Hepatocyte (in vitro differentiated cells): ENCODE measurements at regions not wholly inside any gene's neighbourhood (a gene's known extent, or its start where the extent isn't known, plus 50 kb on each side); places are given as distances from the start of the nearest gene placed in this dataset.

Source experiments
- EZH2 ChIP-seq: fragments of 200-600 bp; sonication (generic); IDR thresholded peaks from 2 replicates; pipeline ENCODE4 v1.6.1; 2016; ENCODE audit warnings: antibody characterized with exemption, mild to moderate bottlenecking, borderline replicate concordance
- TF ChIP-seq, protein P1 (sequence below): fragments of 200-600 bp; sonication (generic); IDR thresholded peaks from 2 replicates; pipeline ENCODE4 v1.5.1; 2016; ENCODE audit warnings: antibody characterized with exemption, mild to moderate bottlenecking; ENCODE audit not compliant: poor library complexity

DNA sequence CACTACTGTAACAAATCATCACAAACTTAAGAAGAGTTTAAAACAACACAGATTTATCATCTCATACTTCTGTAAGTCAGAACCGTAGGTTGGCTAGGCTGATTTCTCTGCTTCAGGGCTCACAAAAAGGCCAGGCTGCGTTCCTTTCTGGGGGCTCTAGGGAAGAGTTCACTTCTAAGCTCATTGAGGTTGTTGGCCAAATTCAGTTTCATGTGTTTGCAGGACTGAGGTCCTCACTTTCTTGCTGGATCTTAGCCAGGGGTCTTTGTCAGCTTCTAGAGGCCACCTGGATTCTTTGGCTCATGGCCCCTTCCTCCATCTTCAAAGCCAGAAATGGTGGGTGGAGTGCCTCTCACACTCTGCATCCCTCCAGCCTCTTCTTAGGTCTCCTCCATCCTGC is 76.0 kb downstream of the ACTBL2 start:
- TF ChIP-seq, protein P1, sequence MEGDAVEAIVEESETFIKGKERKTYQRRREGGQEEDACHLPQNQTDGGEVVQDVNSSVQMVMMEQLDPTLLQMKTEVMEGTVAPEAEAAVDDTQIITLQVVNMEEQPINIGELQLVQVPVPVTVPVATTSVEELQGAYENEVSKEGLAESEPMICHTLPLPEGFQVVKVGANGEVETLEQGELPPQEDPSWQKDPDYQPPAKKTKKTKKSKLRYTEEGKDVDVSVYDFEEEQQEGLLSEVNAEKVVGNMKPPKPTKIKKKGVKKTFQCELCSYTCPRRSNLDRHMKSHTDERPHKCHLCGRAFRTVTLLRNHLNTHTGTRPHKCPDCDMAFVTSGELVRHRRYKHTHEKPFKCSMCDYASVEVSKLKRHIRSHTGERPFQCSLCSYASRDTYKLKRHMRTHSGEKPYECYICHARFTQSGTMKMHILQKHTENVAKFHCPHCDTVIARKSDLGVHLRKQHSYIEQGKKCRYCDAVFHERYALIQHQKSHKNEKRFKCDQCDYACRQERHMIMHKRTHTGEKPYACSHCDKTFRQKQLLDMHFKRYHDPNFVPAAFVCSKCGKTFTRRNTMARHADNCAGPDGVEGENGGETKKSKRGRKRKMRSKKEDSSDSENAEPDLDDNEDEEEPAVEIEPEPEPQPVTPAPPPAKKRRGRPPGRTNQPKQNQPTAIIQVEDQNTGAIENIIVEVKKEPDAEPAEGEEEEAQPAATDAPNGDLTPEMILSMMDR, result no peak
- TF ChIP-seq EZH2, result no peak
